LNCAP (cell line): ENCODE measurements at regions not wholly inside any gene's neighbourhood (a gene's known extent, or its start where the extent isn't known, plus 50 kb on each side); places are given as distances from the start of the nearest gene placed in this dataset.

ENCODE experiments used
- TF ChIP-seq, protein P1 (sequence below): fragments of 450-650 bp; IDR thresholded peaks from 2 replicates; pipeline ENCODE4 v1.5.1; 2017; ENCODE audit warnings: mild to moderate bottlenecking

- TF ChIP-seq, protein P1, sequence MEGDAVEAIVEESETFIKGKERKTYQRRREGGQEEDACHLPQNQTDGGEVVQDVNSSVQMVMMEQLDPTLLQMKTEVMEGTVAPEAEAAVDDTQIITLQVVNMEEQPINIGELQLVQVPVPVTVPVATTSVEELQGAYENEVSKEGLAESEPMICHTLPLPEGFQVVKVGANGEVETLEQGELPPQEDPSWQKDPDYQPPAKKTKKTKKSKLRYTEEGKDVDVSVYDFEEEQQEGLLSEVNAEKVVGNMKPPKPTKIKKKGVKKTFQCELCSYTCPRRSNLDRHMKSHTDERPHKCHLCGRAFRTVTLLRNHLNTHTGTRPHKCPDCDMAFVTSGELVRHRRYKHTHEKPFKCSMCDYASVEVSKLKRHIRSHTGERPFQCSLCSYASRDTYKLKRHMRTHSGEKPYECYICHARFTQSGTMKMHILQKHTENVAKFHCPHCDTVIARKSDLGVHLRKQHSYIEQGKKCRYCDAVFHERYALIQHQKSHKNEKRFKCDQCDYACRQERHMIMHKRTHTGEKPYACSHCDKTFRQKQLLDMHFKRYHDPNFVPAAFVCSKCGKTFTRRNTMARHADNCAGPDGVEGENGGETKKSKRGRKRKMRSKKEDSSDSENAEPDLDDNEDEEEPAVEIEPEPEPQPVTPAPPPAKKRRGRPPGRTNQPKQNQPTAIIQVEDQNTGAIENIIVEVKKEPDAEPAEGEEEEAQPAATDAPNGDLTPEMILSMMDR = no peak
These were observed 266.9 kb downstream of the CD109 start for GRCh38 chr6:73962884-73963283.

- TF ChIP-seq, protein P1 = no peak
These were observed 260.3 kb downstream of the CD109 start for GRCh38 chr6:73956305-73956704.

DNA sequence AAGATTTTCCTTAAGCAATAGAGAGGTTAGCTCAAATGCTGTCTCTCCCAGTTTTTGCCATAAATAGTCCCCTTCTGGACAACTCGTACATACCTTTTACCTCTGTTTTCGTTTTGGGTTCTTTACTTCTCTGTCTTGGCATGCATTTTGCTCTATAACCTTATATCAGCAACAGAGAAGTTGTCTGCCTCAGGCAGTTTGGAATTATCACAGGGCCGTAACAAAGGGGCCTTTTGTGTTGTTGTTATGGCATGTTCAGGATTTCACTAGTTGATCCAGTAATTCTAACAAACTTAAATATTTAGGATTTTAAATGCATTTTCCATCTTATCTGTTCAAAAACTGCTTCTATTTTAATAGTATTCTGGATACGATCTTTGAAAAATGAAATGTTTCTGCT lies 259.8 kb downstream of the CD109 start:
- TF ChIP-seq, protein P1 = no peak

DNA sequence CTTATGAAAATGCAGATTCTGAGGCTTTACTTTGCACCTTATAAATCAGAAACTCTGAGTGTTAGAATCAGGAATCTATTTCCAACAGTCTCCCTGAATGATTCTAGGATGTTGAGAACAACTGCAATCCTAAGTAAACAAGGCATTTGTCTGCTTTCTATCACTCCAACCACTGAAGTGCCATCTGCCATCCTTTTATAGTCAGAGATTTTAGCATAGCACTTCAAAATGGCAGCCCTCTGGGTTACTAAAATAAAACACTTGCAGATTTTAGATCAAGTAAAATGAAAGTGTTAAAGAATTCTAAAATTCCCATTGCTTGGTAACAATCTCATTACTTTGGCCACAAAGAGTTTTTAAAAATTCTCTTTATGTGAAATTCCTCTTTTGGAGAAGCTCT lies 258.9 kb downstream of the CD109 start:
- TF ChIP-seq, protein P1 = no peak

DNA sequence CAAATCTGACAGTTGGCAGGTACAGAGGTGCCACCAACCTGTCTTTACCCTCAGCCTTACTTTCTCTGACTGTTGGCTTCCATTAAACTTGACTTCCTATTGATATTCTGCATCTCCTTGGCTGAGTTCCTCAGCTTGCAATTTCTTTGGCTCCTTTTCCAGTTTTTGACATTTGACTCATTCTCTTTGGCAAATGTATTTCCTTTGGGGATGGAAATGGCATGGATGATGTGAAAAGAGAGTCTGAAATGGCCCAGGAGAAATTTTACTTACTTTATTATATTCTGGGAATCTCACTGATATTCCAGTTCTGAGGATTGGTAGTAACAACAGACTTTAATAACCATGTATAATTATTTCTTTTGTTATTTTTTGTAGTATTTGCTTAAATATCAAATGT lies 255.2 kb downstream of the CD109 start:
- TF ChIP-seq, protein P1 = no peak

- TF ChIP-seq, protein P1 = no peak
These were observed 248.1 kb downstream of the CD109 start for GRCh38 chr6:73943930-73944652.

DNA sequence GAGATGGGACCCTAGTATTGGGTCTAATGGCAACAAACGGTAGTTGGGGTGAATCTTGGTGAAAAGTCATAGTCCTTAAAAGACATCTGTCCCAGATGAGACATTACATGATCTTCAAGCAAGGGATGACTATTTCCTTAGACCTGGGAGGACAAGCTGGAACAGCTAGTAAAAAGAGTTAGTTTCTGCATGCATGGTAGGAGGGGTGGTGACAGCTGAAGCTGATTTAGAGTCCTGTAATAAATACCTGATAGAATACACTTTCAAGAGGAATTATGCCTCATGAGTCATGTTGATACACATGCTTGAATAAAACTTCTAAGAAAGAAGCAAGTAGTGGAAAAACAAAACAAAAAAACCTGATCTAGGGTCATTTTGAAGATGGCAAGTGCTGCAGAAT lies 247.4 kb downstream of the CD109 start:
- TF ChIP-seq, protein P1 = no peak
